Body of pancreas (tissue), 4 donors: ENCODE measurements at regions not wholly inside any gene's neighbourhood (a gene's known extent, or its start where the extent isn't known, plus 50 kb on each side); places are given as distances from the start of the nearest gene placed in this dataset.

Experiments used
- CTCF ChIP-seq, 7 experiments: fragments of 450-650 bp in 4 of 7; fragments of 200-600 bp in 3 of 7; sonication (generic) in 3 of 7; IDR thresholded peaks; one replicate each; pipeline ENCODE4 v1.5.1; 2016 to 2019; ENCODE audit warnings: antibody characterized with exemption in 7 of 7
- POLR2A ChIP-seq, 3 donors: fragments of 450-650 bp; IDR thresholded peaks; one replicate each; pipeline ENCODE4 v1.6.1; 2016; ENCODE audit warnings: antibody characterized with exemption in 3 of 3, mild to moderate bottlenecking in 2 of 3

GRCh38 chr5:145293716-145294115, 541.4 kb downstream of the PRELID2 start:
- no peak for TF ChIP-seq CTCF (IDR thresholded peaks at IDR 0.05)
- no peak for TF ChIP-seq POLR2A (IDR thresholded peaks at IDR 0.05)
